ENCODE measurements at regions not wholly inside any gene's neighbourhood (a gene's known extent, or its start where the extent isn't known, plus 50 kb on each side); places are given as distances from the start of the nearest gene placed in this dataset.

DNA sequence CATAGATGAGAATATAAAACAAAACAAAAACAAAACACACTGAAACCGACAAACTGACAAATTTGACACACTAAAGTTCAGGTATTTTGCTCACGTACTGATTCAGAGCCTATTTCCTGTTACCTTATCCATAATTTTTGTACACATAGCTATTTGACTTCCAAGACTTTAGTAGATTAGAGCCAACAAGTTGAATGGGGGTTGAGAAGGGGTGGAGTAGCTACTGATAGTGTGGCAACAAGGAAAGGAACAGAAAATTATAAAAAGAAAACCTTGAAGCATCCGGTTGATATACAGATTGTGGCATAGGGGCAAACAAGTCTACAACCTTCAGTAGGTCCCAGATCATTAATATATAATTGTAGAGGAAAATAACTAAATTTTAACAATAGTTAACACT is 92.3 kb upstream of the RASGEF1B start:
- Histone ChIP-seq H3K27me3 (ENCODE audit: insufficient read depth, low read length, poor library complexity) (no peaks in the 10 kb centered on the region), H3K4me3 (ENCODE audit: low read length) (no peak overlapping the region), H3K23ac (ENCODE audit: low read length) (no peak overlapping the region), H2BK120ac (ENCODE audit: low read depth, low read length) (no peak overlapping the region), H2BK5ac (ENCODE audit: low read length) (no peak overlapping the region), H3K4ac (ENCODE audit: low read depth, low read length) (no peak overlapping the region), H2AK5ac (ENCODE audit: low read length) (no peak overlapping the region), H3K18ac (ENCODE audit: low read length) (no peak overlapping the region), H3K36me3 (ENCODE audit: control insufficient read depth, insufficient read depth, low read length) (no peaks in the 10 kb centered on the region), H4K5ac (ENCODE audit: low read length) (no peak overlapping the region), H3K4me2 (ENCODE audit: low read length) (no peak overlapping the region), H3K27ac (ENCODE audit: low read depth, low read length) (no peak overlapping the region), H4K8ac (ENCODE audit: low read depth, low read length) (no peak overlapping the region), H3K79me1 (ENCODE audit: low read length) (no peaks in the 10 kb centered on the region), H3K9ac (ENCODE audit: low read length) (no peak overlapping the region), H3K4me1 (ENCODE audit: control insufficient read depth, low read depth, low read length) (no peaks in the 10 kb centered on the region), H3K79me2 (ENCODE audit: control insufficient read depth, insufficient read depth, low read length) (no peaks in the 10 kb centered on the region), H3K56ac (ENCODE audit: low read length) (no peak overlapping the region), H2BK15ac (replicated peaks; ENCODE audit: low read depth) (no peak overlapping the region)
- DNase-seq = no peak
- WGBS (ENCODE audit: extremely low coverage, insufficient coverage, low lambda C conversion rate) = no CpG with 5 or more reads among the region's 3 CpGs

- no peak overlapping the region for H3K4me3 ChIP-seq (ENCODE audit: low read length)
- no peak overlapping the region for H2BK15ac ChIP-seq (replicated peaks; ENCODE audit: low read depth)
- no peak overlapping the region for H3K18ac ChIP-seq (ENCODE audit: low read length)
- H3K27me3 ChIP-seq (ENCODE audit: insufficient read depth, low read length, poor library complexity) = no peaks in the 10 kb centered on the region
- no peak overlapping the region for H3K9ac ChIP-seq (ENCODE audit: low read length)
- no peaks in the 10 kb centered on the region for H3K36me3 ChIP-seq (ENCODE audit: control insufficient read depth, insufficient read depth, low read length)
- H4K5ac ChIP-seq (ENCODE audit: low read length) = no peak overlapping the region
- no peak overlapping the region for H2AK5ac ChIP-seq (ENCODE audit: low read length)
- no peak overlapping the region for H3K56ac ChIP-seq (ENCODE audit: low read length)
- DNase-seq = no peak
- no peak overlapping the region for H3K4me2 ChIP-seq (ENCODE audit: low read length)
- no CpG with 5 or more reads among the region's 1 CpG for WGBS (ENCODE audit: extremely low coverage, insufficient coverage, low lambda C conversion rate)
- H3K4me1 ChIP-seq (ENCODE audit: control insufficient read depth, low read depth, low read length) = no peaks in the 10 kb centered on the region
- H2BK5ac ChIP-seq (ENCODE audit: low read length) = no peak overlapping the region
- no peaks in the 10 kb centered on the region for H3K79me2 ChIP-seq (ENCODE audit: control insufficient read depth, insufficient read depth, low read length)
- H3K23ac ChIP-seq (ENCODE audit: low read length) = no peak overlapping the region
- H4K8ac ChIP-seq (ENCODE audit: low read depth, low read length) = no peak overlapping the region
- no peak overlapping the region for H3K27ac ChIP-seq (ENCODE audit: low read depth, low read length)
- H2BK120ac ChIP-seq (ENCODE audit: low read depth, low read length) = no peak overlapping the region
- no peaks in the 10 kb centered on the region for H3K79me1 ChIP-seq (ENCODE audit: low read length)
- H3K4ac ChIP-seq (ENCODE audit: low read depth, low read length) = no peak overlapping the region
Measured at GRCh38 chr4:81562093-81562492, 90.4 kb upstream of the RASGEF1B start.

DNA sequence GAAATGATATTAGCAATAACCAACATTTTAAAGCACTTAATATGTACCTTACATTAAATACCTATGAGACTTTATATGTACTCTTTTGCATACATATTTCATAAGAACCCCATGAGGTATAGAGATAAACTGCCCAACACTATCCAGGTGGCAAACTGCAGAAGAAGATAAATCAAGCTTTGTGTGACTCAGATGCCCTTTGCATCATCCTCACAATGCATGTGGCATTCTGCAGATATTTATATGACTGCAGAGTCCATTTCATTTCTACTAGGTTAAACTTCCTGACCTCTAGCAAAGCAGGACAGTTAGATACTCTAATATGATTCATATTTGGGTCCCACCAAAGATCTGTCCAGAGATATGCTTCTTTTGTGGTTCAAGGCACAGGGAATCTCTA is 85.6 kb upstream of the RASGEF1B start:
- Histone ChIP-seq H4K5ac (ENCODE audit: low read length) (no peak overlapping the region), H3K56ac (ENCODE audit: low read length) (no peak overlapping the region), H3K23ac (ENCODE audit: low read length) (no peak overlapping the region), H3K36me3 (ENCODE audit: control insufficient read depth, insufficient read depth, low read length) (no peaks in the 10 kb centered on the region), H4K8ac (ENCODE audit: low read depth, low read length) (no peak overlapping the region), H2BK15ac (replicated peaks; ENCODE audit: low read depth) (no peak overlapping the region), H3K9ac (ENCODE audit: low read length) (no peak overlapping the region), H3K27ac (ENCODE audit: low read depth, low read length) (no peak overlapping the region), H3K4me3 (ENCODE audit: low read length) (no peak overlapping the region), H3K4ac (ENCODE audit: low read depth, low read length) (no peak overlapping the region), H3K4me1 (ENCODE audit: control insufficient read depth, low read depth, low read length) (peaks cover 1% of the 10 kb centered on the region), H2BK120ac (ENCODE audit: low read depth, low read length) (no peak overlapping the region), H3K79me2 (ENCODE audit: control insufficient read depth, insufficient read depth, low read length) (no peaks in the 10 kb centered on the region), H3K79me1 (ENCODE audit: low read length) (no peaks in the 10 kb centered on the region), H2BK5ac (ENCODE audit: low read length) (no peak overlapping the region), H3K18ac (ENCODE audit: low read length) (no peak overlapping the region), H3K27me3 (ENCODE audit: insufficient read depth, low read length, poor library complexity) (no peaks in the 10 kb centered on the region), H3K4me2 (ENCODE audit: low read length) (no peak overlapping the region), H2AK5ac (ENCODE audit: low read length) (no peak overlapping the region)
- no peak for DNase-seq

- H2BK15ac ChIP-seq (replicated peaks; ENCODE audit: low read depth) = no peak overlapping the region
- WGBS (ENCODE audit: extremely low coverage, insufficient coverage, low lambda C conversion rate) = no CpG with 5 or more reads among the region's 3 CpGs
- H2AK5ac ChIP-seq (ENCODE audit: low read length) = no peak overlapping the region
- no peak overlapping the region for H3K23ac ChIP-seq (ENCODE audit: low read length)
- no peak overlapping the region for H4K8ac ChIP-seq (ENCODE audit: low read depth, low read length)
- no peak for DNase-seq
- no peak overlapping the region for H2BK5ac ChIP-seq (ENCODE audit: low read length)
- H3K4ac ChIP-seq (ENCODE audit: low read depth, low read length) = no peak overlapping the region
- no peaks in the 10 kb centered on the region for H3K79me2 ChIP-seq (ENCODE audit: control insufficient read depth, insufficient read depth, low read length)
- no peak overlapping the region for H3K56ac ChIP-seq (ENCODE audit: low read length)
- H3K9ac ChIP-seq (ENCODE audit: low read length) = no peak overlapping the region
- no peaks in the 10 kb centered on the region for H3K27me3 ChIP-seq (ENCODE audit: insufficient read depth, low read length, poor library complexity)
- H3K4me2 ChIP-seq (ENCODE audit: low read length) = no peak overlapping the region
- H3K36me3 ChIP-seq (ENCODE audit: control insufficient read depth, insufficient read depth, low read length) = no peaks in the 10 kb centered on the region
- no peak overlapping the region for H2BK120ac ChIP-seq (ENCODE audit: low read depth, low read length)
- H3K18ac ChIP-seq (ENCODE audit: low read length) = no peak overlapping the region
- no peak overlapping the region for H4K5ac ChIP-seq (ENCODE audit: low read length)
- H3K27ac ChIP-seq (ENCODE audit: low read depth, low read length) = no peak overlapping the region
- no peak overlapping the region for H3K4me3 ChIP-seq (ENCODE audit: low read length)
- no peaks in the 10 kb centered on the region for H3K79me1 ChIP-seq (ENCODE audit: low read length)
- H3K4me1 ChIP-seq (ENCODE audit: control insufficient read depth, low read depth, low read length) = peaks cover 1% of the 10 kb centered on the region
Measured at GRCh38 chr4:81555489-81555888, 83.8 kb upstream of the RASGEF1B start.

DNA sequence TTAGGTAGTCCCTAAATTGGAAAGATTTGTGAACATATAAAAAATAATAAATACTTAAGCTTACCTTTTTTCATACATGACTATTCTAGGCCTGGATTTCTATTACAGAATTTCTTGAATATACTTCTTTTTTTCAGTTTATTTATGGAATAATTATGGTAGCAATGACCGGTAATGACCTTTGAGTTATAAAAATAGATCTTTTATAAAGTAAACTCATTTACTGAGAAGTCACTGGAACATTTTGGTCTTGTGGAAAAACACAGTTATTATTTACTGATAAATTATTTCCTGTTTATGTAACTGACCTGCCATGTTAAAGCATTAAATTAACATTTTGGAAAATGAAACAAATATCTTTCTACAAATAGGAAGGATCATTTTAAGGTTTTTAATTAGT is 80.4 kb upstream of the RASGEF1B start:
- H3K18ac ChIP-seq (ENCODE audit: low read length) = no peak overlapping the region
- H2BK120ac ChIP-seq (ENCODE audit: low read depth, low read length) = no peak overlapping the region
- H2BK5ac ChIP-seq (ENCODE audit: low read length) = no peak overlapping the region
- no peak overlapping the region for H2BK15ac ChIP-seq (replicated peaks; ENCODE audit: low read depth)
- peaks cover 1% of the 10 kb centered on the region for H3K4me1 ChIP-seq (ENCODE audit: control insufficient read depth, low read depth, low read length)
- no peak overlapping the region for H3K4ac ChIP-seq (ENCODE audit: low read depth, low read length)
- H3K56ac ChIP-seq (ENCODE audit: low read length) = no peak overlapping the region
- H3K36me3 ChIP-seq (ENCODE audit: control insufficient read depth, insufficient read depth, low read length) = no peaks in the 10 kb centered on the region
- WGBS (ENCODE audit: extremely low coverage, insufficient coverage, low lambda C conversion rate) = no CpG with 5 or more reads among the region's 1 CpG
- no peak overlapping the region for H3K23ac ChIP-seq (ENCODE audit: low read length)
- no peaks in the 10 kb centered on the region for H3K27me3 ChIP-seq (ENCODE audit: insufficient read depth, low read length, poor library complexity)
- no peak for DNase-seq
- no peaks in the 10 kb centered on the region for H3K79me1 ChIP-seq (ENCODE audit: low read length)
- H3K79me2 ChIP-seq (ENCODE audit: control insufficient read depth, insufficient read depth, low read length) = no peaks in the 10 kb centered on the region
- H3K4me3 ChIP-seq (ENCODE audit: low read length) = no peak overlapping the region
- no peak overlapping the region for H3K9ac ChIP-seq (ENCODE audit: low read length)
- no peak overlapping the region for H2AK5ac ChIP-seq (ENCODE audit: low read length)
- no peak overlapping the region for H3K27ac ChIP-seq (ENCODE audit: low read depth, low read length)
- H4K8ac ChIP-seq (ENCODE audit: low read depth, low read length) = no peak overlapping the region
- no peak overlapping the region for H3K4me2 ChIP-seq (ENCODE audit: low read length)
- H4K5ac ChIP-seq (ENCODE audit: low read length) = no peak overlapping the region

- Histone ChIP-seq H3K79me2 (ENCODE audit: control insufficient read depth, insufficient read depth, low read length) (no peaks in the 10 kb centered on the region), H2BK120ac (ENCODE audit: low read depth, low read length) (no peak overlapping the region), H3K18ac (ENCODE audit: low read length) (no peak overlapping the region), H3K36me3 (ENCODE audit: control insufficient read depth, insufficient read depth, low read length) (no peaks in the 10 kb centered on the region), H4K8ac (ENCODE audit: low read depth, low read length) (no peak overlapping the region), H4K5ac (ENCODE audit: low read length) (no peak overlapping the region), H3K27ac (ENCODE audit: low read depth, low read length) (no peak overlapping the region), H3K27me3 (ENCODE audit: insufficient read depth, low read length, poor library complexity) (no peaks in the 10 kb centered on the region), H3K56ac (ENCODE audit: low read length) (no peak overlapping the region), H3K79me1 (ENCODE audit: low read length) (no peaks in the 10 kb centered on the region), H3K4ac (ENCODE audit: low read depth, low read length) (no peak overlapping the region), H3K23ac (ENCODE audit: low read length) (no peak overlapping the region), H3K4me1 (ENCODE audit: control insufficient read depth, low read depth, low read length) (peaks cover 1% of the 10 kb centered on the region), H3K4me3 (ENCODE audit: low read length) (no peak overlapping the region), H3K9ac (ENCODE audit: low read length) (no peak overlapping the region), H2BK5ac (ENCODE audit: low read length) (no peak overlapping the region), H3K4me2 (ENCODE audit: low read length) (no peak overlapping the region), H2AK5ac (ENCODE audit: low read length) (no peak overlapping the region), H2BK15ac (replicated peaks; ENCODE audit: low read depth) (no peak overlapping the region)
- no CpG with 5 or more reads among the region's 5 CpGs for WGBS (ENCODE audit: extremely low coverage, insufficient coverage, low lambda C conversion rate)
- no peak for DNase-seq
Measured at GRCh38 chr4:81550388-81550859, 78.7 kb upstream of the RASGEF1B start.

All from mesendoderm (in vitro differentiated cells).